ENCODE measurements at regions not wholly inside any gene's neighbourhood (a gene's known extent, or its start where the extent isn't known, plus 50 kb on each side); places are given as distances from the start of the nearest gene placed in this dataset.
"Not testable (repeated sequence)": the region's sequence is repeated elsewhere in the genome, so short reads cannot be mapped to it uniquely, and the experiment has no call there.

DNA sequence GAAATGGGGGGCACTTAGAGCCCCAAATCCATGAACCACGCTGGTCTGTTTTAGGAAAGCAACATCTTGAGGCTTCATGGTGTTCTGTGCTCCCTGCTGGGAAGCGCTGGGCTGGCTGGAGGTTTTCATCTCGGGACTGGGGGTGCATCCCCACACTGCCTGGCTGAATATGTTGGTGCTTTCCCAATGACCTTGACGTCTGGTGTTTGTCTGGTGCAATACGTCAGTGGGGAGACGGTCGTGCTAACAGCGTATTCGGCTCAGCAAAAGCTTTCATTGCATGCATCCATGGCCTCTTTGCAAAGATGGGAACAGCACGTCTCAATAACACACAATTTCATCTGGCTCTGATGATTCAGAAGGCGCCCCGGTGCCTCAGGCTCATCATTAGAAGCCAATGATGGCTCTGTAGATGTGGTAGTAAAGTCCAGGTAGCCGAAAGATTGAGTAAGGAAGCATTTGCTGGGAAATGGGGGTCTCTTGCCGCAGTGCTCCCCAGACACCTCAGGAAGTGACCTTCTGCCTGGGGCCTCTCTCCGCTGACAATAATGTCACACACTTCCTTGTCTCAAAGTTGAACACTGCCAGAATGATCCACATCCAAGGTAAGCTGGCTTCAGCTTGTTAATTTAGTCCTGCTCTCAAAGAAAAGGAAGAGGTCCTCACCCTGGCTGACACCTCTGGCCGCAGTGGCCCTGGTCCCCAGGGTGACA lies 97.7 kb downstream of the ING1 start:
- no peak for DNase-seq

- no peak for DNase-seq
These were observed 98.2 kb downstream of the ING1 start for GRCh38 chr13:110811771-110812120.

DNA sequence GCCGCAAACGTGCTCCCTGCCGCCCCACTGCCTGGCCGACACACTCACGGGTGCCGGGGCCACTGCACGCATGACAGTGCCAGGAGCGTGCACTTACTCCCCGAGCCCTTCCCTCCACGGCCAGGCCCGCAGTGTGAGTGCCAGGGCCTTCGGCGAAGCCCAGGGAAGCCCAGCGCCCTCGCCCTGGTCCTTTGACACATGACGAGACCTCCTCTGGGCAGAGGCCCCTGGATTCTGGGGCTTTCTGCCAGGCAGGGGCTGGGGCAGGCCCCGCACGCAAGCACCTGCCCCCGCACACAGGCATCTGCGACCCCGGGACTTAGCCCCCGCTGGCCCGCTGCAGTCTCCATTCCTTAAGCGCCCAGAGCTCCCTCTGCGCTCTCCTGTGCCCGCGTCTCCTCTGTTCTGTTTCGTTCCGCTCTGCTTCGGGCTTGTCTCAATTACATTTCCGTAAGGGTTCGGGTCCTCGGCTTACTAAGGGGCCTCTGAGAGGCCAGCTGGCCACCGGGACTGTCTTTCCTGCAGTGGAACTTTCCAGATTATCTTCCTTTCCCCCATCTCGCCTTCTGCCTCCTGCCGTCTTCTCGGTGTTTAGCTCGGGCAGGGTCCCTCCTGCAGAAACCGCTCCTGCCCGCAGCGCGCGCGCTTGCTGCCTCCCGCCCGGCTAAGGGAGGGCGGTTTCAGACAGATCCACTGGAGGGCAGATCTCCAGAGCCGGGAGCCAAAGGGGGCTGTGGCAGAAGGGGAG lies 98.8 kb downstream of the ING1 start:
- no peak for DNase-seq

- no peak for DNase-seq
These were observed 99.6 kb downstream of the ING1 start for GRCh38 chr13:110812869-110813645.

GRCh38 chr13:110813646-110814624 lies 100.4 kb downstream of the ING1 start:
- DNase-seq, result no peak

DNA sequence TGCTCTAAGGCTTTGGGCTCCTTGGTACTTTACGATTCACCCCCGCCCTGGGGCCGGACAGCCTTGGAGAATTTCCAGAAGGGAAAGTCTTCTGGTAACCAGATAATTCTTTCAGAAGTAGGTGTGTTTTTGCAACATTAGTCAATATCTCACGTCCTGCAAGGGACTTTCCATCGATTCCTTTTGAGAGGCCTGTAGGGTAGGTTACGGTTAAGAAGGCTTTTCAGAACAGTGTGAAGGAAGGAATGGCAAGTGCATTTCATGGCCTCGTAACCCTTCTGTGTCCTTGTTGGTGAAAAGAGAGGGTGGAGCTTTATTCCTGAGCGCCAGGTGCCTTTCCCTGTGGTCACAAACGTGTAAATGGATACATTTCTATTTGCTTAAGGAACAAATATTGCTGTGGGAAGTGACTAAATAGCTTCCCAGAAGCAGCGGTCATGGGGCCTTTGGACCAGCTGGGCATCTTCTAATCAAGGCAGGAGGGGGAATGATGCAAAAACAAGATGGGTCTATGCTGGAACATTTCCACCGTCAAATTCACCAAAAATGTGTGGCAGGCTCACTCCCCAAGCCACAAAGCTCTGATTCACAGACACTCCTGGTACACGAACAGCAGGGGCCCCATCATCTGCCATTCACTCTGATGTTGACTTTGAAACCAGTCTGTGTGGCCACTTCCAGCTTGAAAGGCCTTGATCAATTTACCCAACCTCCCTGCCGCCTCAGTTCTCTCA lies 99.2 kb downstream of the ANKRD10 start:
- no peak for DNase-seq

DNA sequence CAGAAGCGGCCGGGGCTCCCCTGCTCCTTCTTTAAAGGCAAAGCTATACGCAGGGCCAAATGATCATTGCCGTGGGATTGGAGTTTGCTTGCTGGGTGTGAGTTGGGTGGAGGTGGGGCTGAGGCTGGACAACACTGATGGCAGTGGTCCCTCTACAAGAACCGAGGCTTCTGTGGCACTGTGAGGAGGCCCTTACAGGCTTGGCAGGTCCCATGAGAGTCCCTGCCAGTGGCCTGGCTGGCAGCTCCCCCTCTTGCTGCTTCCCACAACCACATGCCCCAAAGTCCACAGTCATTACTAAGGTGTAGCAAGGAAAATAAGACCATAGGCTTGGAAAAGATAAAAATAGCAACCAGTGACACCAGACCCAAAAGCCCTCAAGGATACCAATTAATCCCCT lies 98.4 kb downstream of the ANKRD10 start:
- DNase-seq, result no peak

- DNase-seq, result no peak
These were observed 97.7 kb downstream of the ANKRD10 start for GRCh38 chr13:110817143-110817542.

GRCh38 chr13:110818747-110819146 lies 96.1 kb downstream of the ANKRD10 start:
- no peak for DNase-seq

- DNase-seq, result peak; percentile 87
These were observed 95.5 kb downstream of the ANKRD10 start for GRCh38 chr13:110819203-110820014.

GRCh38 chr13:110820322-110820721 lies 94.5 kb downstream of the ANKRD10 start:
- no peak for DNase-seq

DNA sequence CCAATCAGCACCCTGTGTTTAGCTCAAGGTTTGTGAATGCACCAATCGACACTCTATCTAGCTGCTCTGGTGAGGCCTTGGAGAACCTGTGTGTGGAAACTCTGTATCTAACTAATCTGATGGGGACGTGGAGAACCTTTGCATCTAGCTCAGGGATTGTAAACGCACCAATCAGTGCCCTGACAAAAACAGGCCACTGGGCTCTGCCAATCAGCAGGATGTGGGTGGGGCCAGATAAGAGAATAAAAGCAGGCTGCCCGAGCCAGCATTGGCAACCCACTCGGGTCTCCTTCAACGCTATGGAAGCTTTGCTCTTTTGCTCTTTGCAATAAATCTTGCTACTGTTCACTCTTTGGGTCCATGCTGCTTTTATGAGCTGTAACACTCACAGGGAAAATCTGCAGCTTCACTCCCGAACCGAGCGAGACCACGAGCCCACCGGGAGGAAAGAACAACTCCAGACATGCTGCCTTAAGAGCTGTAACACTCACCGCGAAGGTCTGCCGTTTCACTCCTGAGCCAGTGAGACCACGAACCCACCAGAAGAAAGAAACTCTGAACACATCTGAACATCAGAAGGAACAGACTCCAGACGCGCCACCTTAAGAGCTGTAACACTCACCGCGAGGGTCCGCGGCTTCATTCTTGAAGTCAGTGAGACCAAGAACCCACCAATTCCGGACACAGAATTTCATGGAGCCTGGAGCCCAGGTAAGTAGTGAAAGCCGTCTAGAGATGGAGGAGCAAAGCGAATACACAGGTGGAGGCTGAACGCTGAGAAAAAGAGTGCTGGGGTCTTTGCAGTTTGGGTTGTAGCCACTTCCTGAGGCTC lies 92.8 kb downstream of the ANKRD10 start:
- not testable (repeated sequence) for DNase-seq

GRCh38 chr13:110822669-110822945 lies 92.3 kb downstream of the ANKRD10 start:
- no peak for DNase-seq

- DNase-seq, result no peak
These were observed 90.1 kb downstream of the ANKRD10 start for GRCh38 chr13:110824702-110825300.

DNA sequence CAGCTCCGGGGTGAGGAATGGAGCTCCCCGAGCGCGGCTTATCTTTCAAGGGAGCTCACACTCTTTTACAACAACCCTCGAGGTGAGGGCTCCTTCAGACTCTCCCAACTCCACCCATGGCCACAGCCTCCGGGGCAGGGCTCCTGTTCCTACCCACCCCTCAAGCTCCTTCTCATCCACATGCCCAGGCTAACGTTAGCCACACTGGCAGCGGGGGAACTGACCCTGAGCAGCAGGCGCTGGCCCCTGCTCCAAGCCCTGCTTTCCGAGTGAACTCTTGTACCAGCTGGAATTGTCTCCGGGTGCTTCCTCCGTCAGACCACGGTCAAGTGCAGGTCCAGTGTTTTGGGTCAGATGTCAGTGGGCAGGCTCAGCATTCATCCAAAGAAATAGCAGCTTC lies 89.4 kb downstream of the ANKRD10 start:
- DNase-seq, result no peak

DNA sequence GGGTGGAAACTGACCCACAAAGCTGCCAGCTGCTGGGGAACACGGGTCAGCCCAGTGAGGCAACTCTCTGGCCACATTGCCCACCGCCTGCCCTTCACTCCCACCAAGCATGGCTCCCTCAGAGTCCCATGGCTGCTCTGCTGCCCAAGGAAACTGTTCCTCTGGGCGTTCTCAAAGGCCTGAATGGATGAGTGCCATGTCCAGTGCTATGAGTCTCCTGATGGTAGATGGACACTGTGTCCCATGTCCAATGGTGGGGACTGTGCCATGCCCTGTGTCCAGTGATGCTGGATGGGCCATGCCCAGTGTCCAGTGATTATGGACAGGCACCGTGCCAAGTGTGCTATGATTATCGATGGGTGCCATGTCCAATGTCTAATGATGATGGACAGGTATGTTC lies 88.8 kb downstream of the ANKRD10 start:
- no peak for DNase-seq

GRCh38 chr13:110826861-110827672 lies 87.8 kb downstream of the ANKRD10 start:
- no peak for DNase-seq

All from femur (tissue), 1 donor.